Endothelial cell of umbilical vein (primary cell): ENCODE measurements at regions not wholly inside any gene's neighbourhood (a gene's known extent, or its start where the extent isn't known, plus 50 kb on each side); places are given as distances from the start of the nearest gene placed in this dataset.

Experiments
- BruUV-seq: library from RNA; stranded (reverse); fragments of 400-500 nt; replicated peaks from 2 replicates; lab custom pipeline; 2021; lab: Mats Ljungman, UMichigan
- CTCF ChIA-PET: fragments of 300-600, 350-600 bp; sonication (Branson Sonifier 250); formaldehyde crosslinking; loops from one replicate; lab custom pipeline; 2021; ENCODE audit warnings: antibody characterized with exemption, inconsistent platforms; lab: Charles Lee
- POLR2A ChIA-PET: fragments of 300-600, 350-600 bp; sonication (Branson Sonifier 250); formaldehyde crosslinking; loops from one replicate; lab custom pipeline; 2021; ENCODE audit warnings: antibody characterized with exemption, inconsistent platforms; lab: Charles Lee
- DNase-seq: peaks from one replicate; pipeline ENCODE4 v3.0.0-alpha.2; 2011; ENCODE audit warnings: low read depth, low spot score
- FAIRE-seq: peaks from 2 replicates; lab custom pipeline; 2011; peaks lifted over from hg19 to GRCh38; lab: Jason Lieb, UNC
- H2AFZ ChIP-seq: 2 replicates; pipeline ENCODE4 v1.6.0; 2012; ENCODE audit warnings: low read depth, low read length, control low read depth, inconsistent platforms
- H3K27ac ChIP-seq: 2 replicates; pipeline ENCODE4 v1.5.1; 2011; ENCODE audit warnings: low read depth, mild to moderate bottlenecking, control low read depth, low read length, moderate library complexity; ENCODE audit not compliant: insufficient read depth
- H3K27me3 ChIP-seq, 2 experiments: 2 replicates each; pipeline versions ENCODE4 v1.6.0 to v1.6.1; 2011; ENCODE audit warnings: low read length in 2 of 2, mixed read lengths in 1 of 2; ENCODE audit not compliant: control insufficient read depth in 2 of 2, insufficient read depth in 2 of 2
- H3K36me3 ChIP-seq, 2 experiments: 2 replicates in 1 of 2; 3 replicates in 1 of 2; pipeline ENCODE4 v1.5.1; 2011; ENCODE audit warnings: low read length in 2 of 2, mild to moderate bottlenecking in 1 of 2, moderate library complexity in 1 of 2; ENCODE audit not compliant: control insufficient read depth in 2 of 2, insufficient read depth in 2 of 2; ENCODE audit errors: extremely low read depth in 1 of 2
- H3K4me1 ChIP-seq: 3 replicates; pipeline ENCODE4 v1.5.1; 2011; ENCODE audit warnings: mild to moderate bottlenecking, low read length; ENCODE audit not compliant: control insufficient read depth, insufficient read depth; ENCODE audit errors: extremely low read depth
- H3K4me2 ChIP-seq: 2 replicates; pipeline ENCODE4 v1.6.1; 2011; ENCODE audit warnings: low read length, control low read depth, mixed read lengths; ENCODE audit not compliant: insufficient read depth
- H3K4me3 ChIP-seq, 3 experiments: fragments of 200-600 bp in 1 of 3; sonication (generic), shearing (Covaris generic) in 1 of 3; replicated peaks in 1 of 3; 2 replicates each; pipeline ENCODE4 v1.5.1; 2011 to 2016; ENCODE audit warnings: control low read depth in 3 of 3, low read length in 3 of 3, mild to moderate bottlenecking in 2 of 3, inconsistent platforms in 1 of 3, low read depth in 1 of 3, moderate library complexity in 1 of 3; ENCODE audit not compliant: insufficient read depth in 1 of 3
- H3K79me2 ChIP-seq: 2 replicates; pipeline ENCODE4 v1.6.0; 2012; ENCODE audit warnings: low read length, inconsistent platforms; ENCODE audit not compliant: control insufficient read depth, insufficient read depth
- H3K9ac ChIP-seq: replicated peaks from 2 replicates; pipeline ENCODE3; 2011; ENCODE audit warnings: low read length, control low read depth; ENCODE audit not compliant: insufficient read depth; ENCODE audit errors: extremely low read depth
- H3K9me1 ChIP-seq: replicated peaks from 3 replicates; pipeline ENCODE4 v1.6.0; 2011; ENCODE audit warnings: mild to moderate bottlenecking, low read length; ENCODE audit not compliant: control insufficient read depth, insufficient read depth; ENCODE audit errors: extremely low read depth
- H3K9me3 ChIP-seq: replicated peaks from 2 replicates; pipeline ENCODE4 v1.5.1; 2012; ENCODE audit warnings: low read length, inconsistent platforms; ENCODE audit not compliant: control insufficient read depth, insufficient read depth
- H4K20me1 ChIP-seq: replicated peaks from 2 replicates; pipeline ENCODE3; 2011; ENCODE audit warnings: mild to moderate bottlenecking, low read length; ENCODE audit not compliant: control insufficient read depth, insufficient read depth; ENCODE audit errors: extremely low read depth
- EZH2 ChIP-seq: IDR thresholded peaks from 2 replicates; pipeline ENCODE4 v1.6.1; 2012; ENCODE audit warnings: borderline replicate concordance, low read depth, mild to moderate bottlenecking, moderate library complexity, low read length, inconsistent platforms; ENCODE audit not compliant: severe bottlenecking
- FOS ChIP-seq: IDR thresholded peaks from 2 replicates; pipeline ENCODE4 v1.6.1; 2011; ENCODE audit warnings: mild to moderate bottlenecking, low read length, moderate library complexity, borderline replicate concordance; ENCODE audit not compliant: insufficient read depth
- GATA2 ChIP-seq: IDR thresholded peaks from 2 replicates; pipeline ENCODE4 v1.7.0; 2011; ENCODE audit warnings: low read depth, mild to moderate bottlenecking, moderate library complexity, mixed read lengths, low read length; ENCODE audit not compliant: insufficient read length, insufficient read depth
- JUN ChIP-seq: IDR thresholded peaks from 2 replicates; pipeline ENCODE4 v1.6.1; 2011; ENCODE audit warnings: borderline replicate concordance, low read depth; ENCODE audit not compliant: insufficient read length, insufficient read depth
- MYC ChIP-seq: IDR thresholded peaks from one replicate; pipeline ENCODE4 v1.6.1; 2011; ENCODE audit warnings: mild to moderate bottlenecking, low read depth, low read length
- POLR2A ChIP-seq: IDR thresholded peaks from 2 replicates; pipeline ENCODE4 v1.6.1; 2012; ENCODE audit warnings: low read depth, mild to moderate bottlenecking, control low read depth, low read length
- POLR2AphosphoS5 ChIP-seq: IDR thresholded peaks from 2 replicates; pipeline ENCODE4 v1.6.1; 2012; ENCODE audit warnings: low read depth, mild to moderate bottlenecking, control low read depth, low read length, moderate library complexity; ENCODE audit not compliant: insufficient read depth
- dilution Hi-C: fragments of 300-500 bp; cut with MboI; formaldehyde crosslinking; loops from one replicate; pipeline ENCODE4 v1.15.0; 2019; ENCODE audit warnings: low sequenced_read_pairs; ENCODE audit not compliant: extremely low pct_ligation_motif_present
- intact Hi-C: fragments of 100-400 bp; cut with micrococcal nuclease; formaldehyde crosslinking; loops from one replicate; pipeline ENCODE4 v1.10.0; 2022
- TF ChIP-seq, protein P1 (sequence below), 2 donors: IDR thresholded peaks; 1 replicate in 1 of 2; 2 replicates in 1 of 2; pipeline ENCODE4 v1.5.1; 2011; ENCODE audit warnings: low read length in 2 of 2, mild to moderate bottlenecking in 2 of 2, moderate library complexity in 2 of 2, control low read depth in 1 of 2, inconsistent platforms in 1 of 2, low read depth in 1 of 2; ENCODE audit not compliant: insufficient read depth in 1 of 2; ENCODE audit errors: extremely low read depth in 1 of 2
- TF ChIP-seq, protein P2 (sequence below): IDR thresholded peaks from 2 replicates; pipeline ENCODE4 v1.6.1; 2011; ENCODE audit not compliant: insufficient read depth, insufficient read length

DNA sequence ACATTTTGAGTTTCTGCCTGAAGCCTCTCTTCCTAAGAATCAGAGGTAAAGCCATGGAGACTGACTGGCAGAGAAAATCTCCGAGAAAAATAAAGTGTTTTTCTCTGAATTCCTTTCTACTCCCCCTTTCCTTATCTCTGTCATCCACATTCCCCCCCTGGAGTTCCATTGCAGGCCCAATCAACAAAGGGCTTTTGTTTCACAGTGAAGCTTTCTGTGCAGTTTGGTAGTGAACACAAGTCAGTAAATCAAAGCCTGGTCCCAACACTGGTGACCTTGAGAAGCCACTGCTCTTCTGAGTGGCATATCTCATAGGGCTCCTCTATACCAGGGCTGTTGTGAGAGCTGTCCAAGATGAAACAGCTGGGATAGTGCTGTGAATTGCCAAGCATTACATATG, 228.4 kb downstream of the SEC16B start:
- TF ChIP-seq MYC (no peak), GATA2 (no peak), POLR2AphosphoS5 (no peak)
- CTCF ChIA-PET = no interaction called here
- FAIRE-seq (no peak), DNase-seq (no peak)
- Histone ChIP-seq H4K20me1 (no peaks in the 10 kb centered on the region), H3K4me1 (no peaks in the 10 kb centered on the region), H3K4me3 (no peak overlapping the region), H3K27me3 (no peaks in the 10 kb centered on the region), H3K27ac (no peak overlapping the region), H3K9ac (no peak overlapping the region), H3K36me3 (no peaks in the 10 kb centered on the region), H2AFZ (no peak overlapping the region), H3K9me1 (no peaks in the 10 kb centered on the region), H3K79me2 (no peaks in the 10 kb centered on the region), H3K9me3 (no peaks in the 10 kb centered on the region), H3K4me2 (no peak overlapping the region)
- POLR2A ChIA-PET = no interaction called here
- dilution Hi-C loops (no loop called here), intact Hi-C loops (no loop called here)
- BruUV-seq = no TSS peak

DNA sequence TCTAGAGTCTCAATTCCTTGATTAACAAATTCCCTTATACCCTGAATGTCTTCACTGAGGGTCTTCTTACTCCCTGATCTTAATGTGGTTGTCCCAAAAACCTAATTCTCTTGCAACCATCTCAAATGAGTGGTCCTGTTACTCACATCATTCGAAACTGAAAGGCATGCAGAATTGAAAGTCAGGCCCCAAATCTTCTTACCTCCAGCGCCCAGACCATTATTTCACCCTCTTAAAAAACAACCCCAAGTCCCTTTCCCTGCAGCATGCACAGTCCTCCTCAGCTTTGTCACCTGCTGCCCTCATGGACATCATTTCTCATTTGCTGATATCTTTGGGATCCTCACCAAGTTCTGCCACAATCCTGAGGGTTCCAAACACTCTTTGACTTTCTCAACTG, 230.1 kb downstream of the SEC16B start:
- no peaks in the 10 kb centered on the region for H3K36me3 ChIP-seq
- H3K4me2 ChIP-seq = no peak overlapping the region
- H3K9me1 ChIP-seq = no peaks in the 10 kb centered on the region
- no peaks in the 10 kb centered on the region for H3K79me2 ChIP-seq
- no peaks in the 10 kb centered on the region for H3K9me3 ChIP-seq
- H3K27me3 ChIP-seq = no peaks in the 10 kb centered on the region
- no peak overlapping the region for H3K9ac ChIP-seq
- no peak overlapping the region for H3K4me3 ChIP-seq
- no peaks in the 10 kb centered on the region for H4K20me1 ChIP-seq
- no peak for FAIRE-seq
- H3K27ac ChIP-seq = no peak overlapping the region
- CTCF ChIA-PET = no interaction called here
- H3K4me1 ChIP-seq = no peaks in the 10 kb centered on the region
- no peak overlapping the region for H2AFZ ChIP-seq
- DNase-seq = no peak
- dilution Hi-C loops = no loop called here
- BruUV-seq = no TSS peak
- TF ChIP-seq EZH2 = no peak
- no peak for TF ChIP-seq POLR2AphosphoS5
- TF ChIP-seq, protein P1, sequence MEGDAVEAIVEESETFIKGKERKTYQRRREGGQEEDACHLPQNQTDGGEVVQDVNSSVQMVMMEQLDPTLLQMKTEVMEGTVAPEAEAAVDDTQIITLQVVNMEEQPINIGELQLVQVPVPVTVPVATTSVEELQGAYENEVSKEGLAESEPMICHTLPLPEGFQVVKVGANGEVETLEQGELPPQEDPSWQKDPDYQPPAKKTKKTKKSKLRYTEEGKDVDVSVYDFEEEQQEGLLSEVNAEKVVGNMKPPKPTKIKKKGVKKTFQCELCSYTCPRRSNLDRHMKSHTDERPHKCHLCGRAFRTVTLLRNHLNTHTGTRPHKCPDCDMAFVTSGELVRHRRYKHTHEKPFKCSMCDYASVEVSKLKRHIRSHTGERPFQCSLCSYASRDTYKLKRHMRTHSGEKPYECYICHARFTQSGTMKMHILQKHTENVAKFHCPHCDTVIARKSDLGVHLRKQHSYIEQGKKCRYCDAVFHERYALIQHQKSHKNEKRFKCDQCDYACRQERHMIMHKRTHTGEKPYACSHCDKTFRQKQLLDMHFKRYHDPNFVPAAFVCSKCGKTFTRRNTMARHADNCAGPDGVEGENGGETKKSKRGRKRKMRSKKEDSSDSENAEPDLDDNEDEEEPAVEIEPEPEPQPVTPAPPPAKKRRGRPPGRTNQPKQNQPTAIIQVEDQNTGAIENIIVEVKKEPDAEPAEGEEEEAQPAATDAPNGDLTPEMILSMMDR (IDR thresholded peaks at IDR 0.05; ENCODE audit: extremely low read depth in 1 of 2, insufficient read depth in 1 of 2, low read depth in 1 of 2, low read length in 2 of 2) = no peak
- no peak for TF ChIP-seq POLR2A
- no peak for TF ChIP-seq GATA2
- no peak for TF ChIP-seq FOS
- no peak for TF ChIP-seq MYC
- TF ChIP-seq, protein P2, sequence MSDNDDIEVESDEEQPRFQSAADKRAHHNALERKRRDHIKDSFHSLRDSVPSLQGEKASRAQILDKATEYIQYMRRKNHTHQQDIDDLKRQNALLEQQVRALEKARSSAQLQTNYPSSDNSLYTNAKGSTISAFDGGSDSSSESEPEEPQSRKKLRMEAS = no peak
- no peak for TF ChIP-seq JUN
- intact Hi-C loops = no loop called here
- POLR2A ChIA-PET = no interaction called here
